Caco-2 (cell line): ENCODE measurements at regions not wholly inside any gene's neighbourhood (a gene's known extent, or its start where the extent isn't known, plus 50 kb on each side); places are given as distances from the start of the nearest gene placed in this dataset.

ENCODE experiments used
- BruUV-seq: library from RNA; stranded (reverse); fragments of 400-500 nt; replicated peaks from 2 replicates; lab custom pipeline; 2021; lab: Mats Ljungman, UMichigan
- CTCF ChIA-PET: fragments of 300-600 bp; sonication (Branson Sonifier 250); formaldehyde crosslinking; loops from one replicate; lab custom pipeline; 2022; ENCODE audit warnings: antibody characterized with exemption; lab: Charles Lee
- POLR2A ChIA-PET: fragments of 300-600 bp; sonication (Branson Sonifier 250); formaldehyde crosslinking; loops from one replicate; lab custom pipeline; 2022; ENCODE audit warnings: antibody characterized with exemption; lab: Charles Lee
- DNase-seq, 2 experiments: peaks; one replicate each; pipeline versions ENCODE4 v3.0.0 to v3.0.0-alpha.2; 2020 to 2022
- H3K27me3 ChIP-seq: replicated peaks from 2 replicates; pipeline ENCODE4 v1.6.0; 2011; ENCODE audit warnings: low read length; ENCODE audit not compliant: control insufficient read depth, insufficient read depth
- H3K36me3 ChIP-seq: 2 replicates; pipeline ENCODE4 v1.5.1; 2011; ENCODE audit warnings: low read length; ENCODE audit not compliant: control insufficient read depth, insufficient read depth
- H3K4me1 ChIP-seq: fragments of 250-450 bp; sonication (Bioruptor Pico); 2 replicates; pipeline ENCODE4 v1.5.1; 2020; ENCODE audit warnings: mild to moderate bottlenecking
- H3K4me3 ChIP-seq: 2 replicates; pipeline ENCODE4 v1.5.1; 2011; ENCODE audit warnings: low read depth, mild to moderate bottlenecking, control low read depth, low read length
- H3K9me3 ChIP-seq: fragments of 250-450 bp; sonication (Bioruptor Pico); 2 replicates; pipeline ENCODE4 v1.5.1; 2020; ENCODE audit warnings: mild to moderate bottlenecking, moderate library complexity
- H3K27ac Mint-ChIP-seq: one replicate; pipeline ENCODE4 v1.8.0; 2022; ENCODE audit warnings: mixed read lengths; ENCODE audit not compliant: unreplicated experiment
- H3K27me3 Mint-ChIP-seq: one replicate; pipeline ENCODE4 v1.8.0; 2022; ENCODE audit warnings: mixed read lengths; ENCODE audit not compliant: insufficient read depth, unreplicated experiment
- H3K36me3 Mint-ChIP-seq: one replicate; pipeline ENCODE4 v1.8.0; 2022; ENCODE audit warnings: mild to moderate bottlenecking, mixed read lengths; ENCODE audit not compliant: insufficient read depth, unreplicated experiment
- H3K4me1 Mint-ChIP-seq: one replicate; pipeline ENCODE4 v1.8.0; 2022; ENCODE audit warnings: low read depth, mixed read lengths; ENCODE audit not compliant: unreplicated experiment
- H3K4me3 Mint-ChIP-seq: one replicate; pipeline ENCODE4 v1.8.0; 2022; ENCODE audit warnings: mild to moderate bottlenecking, moderate library complexity, mixed read lengths; ENCODE audit not compliant: unreplicated experiment
- H3K9me3 Mint-ChIP-seq: one replicate; pipeline ENCODE4 v1.8.0; 2022; ENCODE audit warnings: mixed read lengths; ENCODE audit not compliant: unreplicated experiment
- CTCF ChIP-seq, 2 experiments: fragments of 200-600 bp in 1 of 2; IDR thresholded peaks; 1 replicate in 1 of 2; 2 replicates in 1 of 2; pipeline versions ENCODE4 v1.5.1 to v1.8.0; 2011 to 2022; ENCODE audit warnings: antibody characterized with exemption in 1 of 2, control low read depth in 1 of 2, inconsistent platforms in 1 of 2, low read depth in 1 of 2, low read length in 1 of 2, mild to moderate bottlenecking in 1 of 2, moderate library complexity in 1 of 2; ENCODE audit not compliant: insufficient read depth in 1 of 2, severe bottlenecking in 1 of 2, unreplicated experiment in 1 of 2
- intact Hi-C: fragments of 100-400 bp; cut with micrococcal nuclease; formaldehyde crosslinking; loops from one replicate; pipeline ENCODE4 v1.10.0; 2022; ENCODE audit not compliant: unreplicated experiment

- POLR2A ChIA-PET, result no interaction called here
- no TSS peak for BruUV-seq
- Mint-ChIP-seq H3K4me3 (no peak overlapping the region), H3K36me3 (no peaks in the 10 kb centered on the region), H3K27ac (no peak overlapping the region), H3K4me1 (peaks cover 9% of the 10 kb centered on the region), H3K9me3 (no peaks in the 10 kb centered on the region), H3K27me3 (no peaks in the 10 kb centered on the region)
- intact Hi-C loops, result no loop called here
- Histone ChIP-seq H3K4me1 (no peaks in the 10 kb centered on the region; the same call in 1 of the 2 replicates), H3K27me3 (no peaks in the 10 kb centered on the region), H3K4me3 (no peak overlapping the region), H3K36me3 (no peaks in the 10 kb centered on the region), H3K9me3 (no peaks in the 10 kb centered on the region)
- CTCF ChIA-PET, result no interaction called here
- no peak for TF ChIP-seq CTCF (IDR thresholded peaks at IDR 0.05; ENCODE audit: insufficient read depth in 1 of 2, low read depth in 1 of 2, low read length in 1 of 2, severe bottlenecking in 1 of 2, unreplicated experiment in 1 of 2)
- no peak for DNase-seq
Measured at GRCh38 chr5:82363524-82363923, 85.4 kb upstream of the RPS23 start.

- intact Hi-C loops, result no loop called here
- no peak for TF ChIP-seq CTCF (IDR thresholded peaks at IDR 0.05; ENCODE audit: insufficient read depth in 1 of 2, low read depth in 1 of 2, low read length in 1 of 2, severe bottlenecking in 1 of 2, unreplicated experiment in 1 of 2)
- no peaks in the 10 kb centered on the region; the same call in 1 of the 2 replicates for H3K4me1 ChIP-seq
- Mint-ChIP-seq H3K27ac (no peak overlapping the region), H3K4me3 (no peak overlapping the region), H3K27me3 (no peaks in the 10 kb centered on the region), H3K4me1 (peaks cover 9% of the 10 kb centered on the region), H3K36me3 (no peaks in the 10 kb centered on the region), H3K9me3 (no peaks in the 10 kb centered on the region)
- H3K4me3 ChIP-seq, result no peak overlapping the region
- ChIA-PET POLR2A (no interaction called here), CTCF (no interaction called here)
- no peaks in the 10 kb centered on the region for H3K9me3 ChIP-seq
- no peaks in the 10 kb centered on the region for H3K27me3 ChIP-seq
- no peak for DNase-seq
- no peaks in the 10 kb centered on the region for H3K36me3 ChIP-seq
- BruUV-seq, result no TSS peak
Measured at GRCh38 chr5:82362636-82363035, 84.5 kb upstream of the RPS23 start.

GRCh38 chr5:82360022-82360421 lies 81.9 kb upstream of the RPS23 start:
- Histone ChIP-seq H3K27me3 (no peaks in the 10 kb centered on the region), H3K4me3 (no peak overlapping the region), H3K9me3 (no peaks in the 10 kb centered on the region), H3K36me3 (no peaks in the 10 kb centered on the region), H3K4me1 (no peaks in the 10 kb centered on the region)
- Mint-ChIP-seq H3K4me1 (no peaks in the 10 kb centered on the region), H3K9me3 (no peaks in the 10 kb centered on the region), H3K27me3 (no peaks in the 10 kb centered on the region), H3K36me3 (no peaks in the 10 kb centered on the region), H3K4me3 (no peak overlapping the region), H3K27ac (no peak overlapping the region)
- intact Hi-C loops, result no loop called here
- BruUV-seq, result no TSS peak
- TF ChIP-seq CTCF (IDR thresholded peaks at IDR 0.05; ENCODE audit: insufficient read depth in 1 of 2, low read depth in 1 of 2, low read length in 1 of 2, severe bottlenecking in 1 of 2, unreplicated experiment in 1 of 2), result no peak
- POLR2A ChIA-PET, result no interaction called here
- DNase-seq, result no peak
- CTCF ChIA-PET, result no interaction called here
